KMS-11 (cell line): ENCODE measurements at regions not wholly inside any gene's neighbourhood (a gene's known extent, or its start where the extent isn't known, plus 50 kb on each side); places are given as distances from the start of the nearest gene placed in this dataset.

Experiments used
- H2AFZ ChIP-seq: fragments of 200-600 bp; sonication (generic); 2 replicates; pipeline ENCODE4 v1.6.1; 2016; ENCODE audit warnings: antibody characterized with exemption, mixed run types, low read depth
- H3K27ac ChIP-seq: fragments of 200-600 bp; sonication (generic); 2 replicates; pipeline ENCODE4 v1.6.1; 2016; ENCODE audit warnings: mild to moderate bottlenecking, mixed run types
- H3K27me3 ChIP-seq: fragments of 200-600 bp; sonication (generic); 2 replicates; pipeline ENCODE4 v1.6.1; 2017; ENCODE audit warnings: mild to moderate bottlenecking, low read depth, mixed run types, moderate library complexity; ENCODE audit not compliant: insufficient read depth
- H3K36me3 ChIP-seq: fragments of 200-600 bp; sonication (generic); 2 replicates; pipeline ENCODE4 v1.6.1; 2017; ENCODE audit warnings: mild to moderate bottlenecking, mixed run types; ENCODE audit not compliant: insufficient read depth
- H3K4me1 ChIP-seq: fragments of 200-600 bp; sonication (generic); 2 replicates; pipeline ENCODE4 v1.6.1; 2016; ENCODE audit warnings: mild to moderate bottlenecking, low read depth, mixed run types; ENCODE audit not compliant: poor library complexity, severe bottlenecking
- H3K4me2 ChIP-seq: fragments of 200-600 bp; sonication (generic); 2 replicates; pipeline ENCODE4 v1.7.0; 2016; ENCODE audit warnings: mild to moderate bottlenecking, mixed run types
- H3K4me3 ChIP-seq: fragments of 200-600 bp; sonication (generic); IDR thresholded peaks from 2 replicates; pipeline ENCODE4 v1.6.1; 2017; ENCODE audit warnings: low read depth, low read length, mixed read lengths; ENCODE audit not compliant: insufficient read depth
- H3K79me2 ChIP-seq: fragments of 200-600 bp; sonication (generic); 2 replicates; pipeline ENCODE4 v1.6.1; 2016; ENCODE audit warnings: low read depth, mixed run types; ENCODE audit not compliant: insufficient read depth
- H3K9ac ChIP-seq: fragments of 200-600 bp; sonication (generic); 2 replicates; pipeline ENCODE4 v1.6.1; 2016; ENCODE audit warnings: mild to moderate bottlenecking, mixed run types
- H4K20me1 ChIP-seq: fragments of 200-600 bp; sonication (generic); 2 replicates; pipeline ENCODE4 v1.6.1; 2016; ENCODE audit warnings: mild to moderate bottlenecking, mixed run types; ENCODE audit not compliant: insufficient read depth
- CTCF ChIP-seq: fragments of 200-600 bp; sonication (generic); conservative IDR thresholded peaks from 2 replicates; pipeline ENCODE4 v1.6.1; 2017; ENCODE audit warnings: low read depth, mild to moderate bottlenecking, antibody characterized with exemption, low read length, moderate library complexity, mixed read lengths

- Histone ChIP-seq H3K4me3 (no peak overlapping the region), H3K79me2 (no peaks in the 10 kb centered on the region), H3K9ac (no peak overlapping the region), H3K27ac (no peak overlapping the region), H3K27me3 (no peaks in the 10 kb centered on the region), H3K4me2 (no peak overlapping the region), H3K4me1 (no peaks in the 10 kb centered on the region), H2AFZ (no peak overlapping the region), H3K36me3 (no peaks in the 10 kb centered on the region), H4K20me1 (no peaks in the 10 kb centered on the region)
- no peak for TF ChIP-seq CTCF
Observed at GRCh38 chr3:30462721-30463470, 143.5 kb upstream of the TGFBR2 start.

GRCh38 chr3:30464381-30464780, 142.0 kb upstream of the TGFBR2 start:
- Histone ChIP-seq H2AFZ (no peak overlapping the region), H4K20me1 (no peaks in the 10 kb centered on the region), H3K27ac (no peak overlapping the region), H3K4me2 (no peak overlapping the region), H3K4me1 (no peaks in the 10 kb centered on the region), H3K36me3 (no peaks in the 10 kb centered on the region), H3K4me3 (no peak overlapping the region), H3K9ac (no peak overlapping the region), H3K79me2 (no peaks in the 10 kb centered on the region), H3K27me3 (no peaks in the 10 kb centered on the region)
- no peak for TF ChIP-seq CTCF

GRCh38 chr3:30465454-30465853, 140.9 kb upstream of the TGFBR2 start:
- no peaks in the 10 kb centered on the region for H3K79me2 ChIP-seq
- H3K4me3 ChIP-seq, result no peak overlapping the region
- H3K36me3 ChIP-seq, result no peaks in the 10 kb centered on the region
- H4K20me1 ChIP-seq, result no peaks in the 10 kb centered on the region
- no peak overlapping the region for H3K9ac ChIP-seq
- no peak for TF ChIP-seq CTCF
- no peak overlapping the region for H3K27ac ChIP-seq
- H3K4me2 ChIP-seq, result no peak overlapping the region
- no peaks in the 10 kb centered on the region for H3K4me1 ChIP-seq
- H3K27me3 ChIP-seq, result no peaks in the 10 kb centered on the region
- H2AFZ ChIP-seq, result no peak overlapping the region

- H2AFZ ChIP-seq, result no peak overlapping the region
- no peaks in the 10 kb centered on the region for H3K27me3 ChIP-seq
- H3K4me2 ChIP-seq, result no peak overlapping the region
- TF ChIP-seq CTCF, result no peak
- H4K20me1 ChIP-seq, result no peaks in the 10 kb centered on the region
- H3K9ac ChIP-seq, result no peak overlapping the region
- no peaks in the 10 kb centered on the region for H3K79me2 ChIP-seq
- H3K4me3 ChIP-seq, result no peak overlapping the region
- H3K36me3 ChIP-seq, result no peaks in the 10 kb centered on the region
- H3K4me1 ChIP-seq, result no peaks in the 10 kb centered on the region
- H3K27ac ChIP-seq, result no peak overlapping the region
Observed at GRCh38 chr3:30467596-30468238, 138.7 kb upstream of the TGFBR2 start.
